Mesenchymal stem cell (in vitro differentiated cells and primary cell): ENCODE measurements at regions not wholly inside any gene's neighbourhood (a gene's known extent, or its start where the extent isn't known, plus 50 kb on each side); places are given as distances from the start of the nearest gene placed in this dataset.

Source experiments
- DNase-seq: peaks from one replicate; pipeline ENCODE4 v3.0.0-alpha.2; 2013
- H2AFZ ChIP-seq: one replicate; pipeline ENCODE4 v1.6.1; 2013; ENCODE audit warnings: low read depth, mild to moderate bottlenecking, control low read depth, inconsistent platforms, low read length, moderate library complexity
- H2AK5ac ChIP-seq: 2 replicates; pipeline ENCODE4 v1.6.1; 2013; ENCODE audit warnings: low read length, moderate library complexity, mild to moderate bottlenecking, inconsistent platforms; ENCODE audit not compliant: severe bottlenecking
- H2BK120ac ChIP-seq: one replicate; pipeline ENCODE4 v1.6.1; 2013; ENCODE audit warnings: low read depth, mild to moderate bottlenecking, inconsistent platforms, low read length, moderate library complexity
- H2BK12ac ChIP-seq, 2 experiments: one replicate each; pipeline ENCODE4 v1.6.1; 2013; ENCODE audit warnings: inconsistent platforms in 2 of 2, low read length in 2 of 2, mild to moderate bottlenecking in 2 of 2, moderate library complexity in 2 of 2, control low read depth in 1 of 2
- H2BK15ac ChIP-seq: one replicate; pipeline ENCODE4 v1.6.1; 2013; ENCODE audit warnings: mild to moderate bottlenecking, low read depth, inconsistent platforms; ENCODE audit not compliant: poor library complexity, severe bottlenecking
- H2BK5ac ChIP-seq: 2 replicates; pipeline ENCODE4 v1.6.1; 2013; ENCODE audit warnings: low read depth, mild to moderate bottlenecking, low read length, control low read depth, inconsistent platforms; ENCODE audit not compliant: poor library complexity, severe bottlenecking
- H3K14ac ChIP-seq, 2 experiments: one replicate each; pipeline ENCODE4 v1.6.1; 2013; ENCODE audit warnings: inconsistent platforms in 2 of 2, low read length in 2 of 2, control low read depth in 1 of 2, mild to moderate bottlenecking in 1 of 2, moderate library complexity in 1 of 2
- H3K18ac ChIP-seq, 2 experiments: one replicate each; pipeline ENCODE4 v1.6.1; 2013; ENCODE audit warnings: inconsistent platforms in 2 of 2, low read length in 2 of 2, control low read depth in 1 of 2, low read depth in 1 of 2, mild to moderate bottlenecking in 1 of 2
- H3K23ac ChIP-seq, 2 experiments: one replicate each; pipeline ENCODE4 v1.6.1; 2013; ENCODE audit warnings: inconsistent platforms in 2 of 2, low read length in 2 of 2, mild to moderate bottlenecking in 2 of 2, moderate library complexity in 2 of 2, control low read depth in 1 of 2
- H3K27ac ChIP-seq: 2 replicates; pipeline ENCODE4 v1.5.1; 2013; ENCODE audit warnings: mild to moderate bottlenecking, moderate library complexity, low read length, control low read depth, inconsistent platforms; ENCODE audit not compliant: poor library complexity, severe bottlenecking
- H3K27me3 ChIP-seq, 2 experiments: 2 replicates each; pipeline versions ENCODE4 v1.6.1 to v1.7.0; 2013; ENCODE audit warnings: low read length in 2 of 2, mild to moderate bottlenecking in 2 of 2, moderate library complexity in 2 of 2, control low read depth in 1 of 2, inconsistent platforms in 1 of 2; ENCODE audit not compliant: control insufficient read depth in 1 of 2, insufficient read depth in 1 of 2
- H3K36me3 ChIP-seq, 2 experiments: 2 replicates each; pipeline versions ENCODE4 v1.6.1 to v1.7.0; 2013; ENCODE audit warnings: low read length in 2 of 2, control low read depth in 1 of 2, inconsistent platforms in 1 of 2, low read depth in 1 of 2, mild to moderate bottlenecking in 1 of 2; ENCODE audit not compliant: insufficient read depth in 2 of 2, control insufficient read depth in 1 of 2
- H3K4ac ChIP-seq, 2 experiments: one replicate each; pipeline ENCODE4 v1.6.1; 2013; ENCODE audit warnings: inconsistent platforms in 2 of 2, low read length in 2 of 2, mild to moderate bottlenecking in 2 of 2, moderate library complexity in 2 of 2, control low read depth in 1 of 2, low read depth in 1 of 2
- H3K4me1 ChIP-seq: 2 replicates; pipeline ENCODE4 v1.6.1; 2013; ENCODE audit warnings: low read depth, low read length, control low read depth; ENCODE audit not compliant: control insufficient read depth, insufficient read depth
- H3K4me2 ChIP-seq: 2 replicates; pipeline ENCODE4 v1.6.1; 2013; ENCODE audit warnings: low read length, mild to moderate bottlenecking, inconsistent platforms; ENCODE audit not compliant: poor library complexity, severe bottlenecking
- H3K4me3 ChIP-seq, 2 experiments: 2 replicates each; pipeline versions ENCODE4 v1.5.1 to v1.7.0; 2013; ENCODE audit warnings: low read length in 2 of 2, mild to moderate bottlenecking in 2 of 2, control low read depth in 1 of 2, low read depth in 1 of 2; ENCODE audit not compliant: insufficient read depth in 1 of 2
- H3K79me1 ChIP-seq: replicated peaks from 2 replicates; pipeline ENCODE4 v1.6.1; 2013; ENCODE audit warnings: mild to moderate bottlenecking, control low read depth, low read length, inconsistent platforms; ENCODE audit not compliant: poor library complexity, severe bottlenecking
- H3K9ac ChIP-seq: 2 replicates; pipeline ENCODE4 v1.7.0; 2013; ENCODE audit warnings: mild to moderate bottlenecking, low read length, moderate library complexity
- H3K9me3 ChIP-seq: 2 replicates; pipeline ENCODE4 v1.7.0; 2013; ENCODE audit warnings: mild to moderate bottlenecking, low read length; ENCODE audit not compliant: control insufficient read depth
- H4K8ac ChIP-seq: one replicate; pipeline ENCODE4 v1.6.1; 2013; ENCODE audit warnings: inconsistent platforms, mild to moderate bottlenecking, low read length, moderate library complexity
- H4K91ac ChIP-seq: one replicate; pipeline ENCODE4 v1.6.1; 2013; ENCODE audit warnings: mild to moderate bottlenecking, low read length, inconsistent platforms
- WGBS: methylation state at CpG from one replicate; pipeline ENCODE4 v1.1.7; 2013; ENCODE audit warnings: mixed read lengths; 5-methylcytosine and 5-hydroxymethylcytosine counted together

- 94% methylated on average over 4 of the region's 5 CpGs for whole genome bisulfite sequencing
Measured at GRCh38 chr11:112471731-112472130, 211.1 kb upstream of the PLET1 start.

GRCh38 chr11:112477152-112477551, 216.5 kb upstream of the PLET1 start:
- H4K8ac ChIP-seq: no peak overlapping the region
- WGBS: 95% methylated on average over 2 of the region's 2 CpGs
- no peak overlapping the region for H3K27ac ChIP-seq

More at GRCh38 chr11:112471731-112472130, 211.1 kb upstream of the PLET1 start:
- no peaks in the 10 kb centered on the region for H3K79me1 ChIP-seq
- H2BK120ac ChIP-seq: no peak overlapping the region
- H3K4me3 ChIP-seq: no peak overlapping the region
- no peak overlapping the region for H2BK12ac ChIP-seq
- H3K4me1 ChIP-seq: peaks cover 2% of the 10 kb centered on the region
- H3K9me3 ChIP-seq: no peaks in the 10 kb centered on the region
- H4K8ac ChIP-seq: no peak overlapping the region
- H3K27ac ChIP-seq: no peak overlapping the region
- H3K23ac ChIP-seq: no peak overlapping the region
- no peak for DNase-seq
- no peaks in the 10 kb centered on the region for H3K36me3 ChIP-seq
- no peak overlapping the region for H3K14ac ChIP-seq
- H3K18ac ChIP-seq: no peak overlapping the region
- no peak overlapping the region for H2BK5ac ChIP-seq
- H3K4me2 ChIP-seq: no peak overlapping the region
- H3K27me3 ChIP-seq: peaks cover 0 to 12% of the 10 kb centered on the region in 2 experiments
- no peak overlapping the region for H4K91ac ChIP-seq
- no peak overlapping the region for H3K4ac ChIP-seq
- no peak overlapping the region for H2BK15ac ChIP-seq
- no peak overlapping the region for H2AFZ ChIP-seq
- no peak overlapping the region for H2AK5ac ChIP-seq
- no peak overlapping the region for H3K9ac ChIP-seq

GRCh38 chr11:112477581-112478317, 217.1 kb upstream of the PLET1 start:
- H2BK120ac ChIP-seq: no peak overlapping the region
- 89% methylated on average over 6 of the region's 6 CpGs for WGBS
- no peak overlapping the region for H2BK15ac ChIP-seq
- no peak overlapping the region for H4K91ac ChIP-seq
- H3K79me1 ChIP-seq: no peaks in the 10 kb centered on the region
- no peak overlapping the region for H4K8ac ChIP-seq
- H3K18ac ChIP-seq: no peak overlapping the region
- H3K14ac ChIP-seq: no peak overlapping the region
- H3K4me2 ChIP-seq: no peak overlapping the region
- H3K27ac ChIP-seq: no peak overlapping the region
- H2AK5ac ChIP-seq: no peak overlapping the region
- H2BK12ac ChIP-seq: no peak overlapping the region
- no peak overlapping the region for H3K4me3 ChIP-seq
- no peaks in the 10 kb centered on the region for H3K9me3 ChIP-seq
- H3K36me3 ChIP-seq: no peaks in the 10 kb centered on the region
- H3K9ac ChIP-seq: no peak overlapping the region
- peaks cover 0 to 17% of the 10 kb centered on the region in 2 experiments for H3K27me3 ChIP-seq
- H2BK5ac ChIP-seq: no peak overlapping the region
- H3K4me1 ChIP-seq: no peaks in the 10 kb centered on the region
- DNase-seq: no peak
- H3K4ac ChIP-seq: no peak overlapping the region
- no peak overlapping the region for H3K23ac ChIP-seq
- no peak overlapping the region for H2AFZ ChIP-seq

More at GRCh38 chr11:112477152-112477551, 216.5 kb upstream of the PLET1 start:
- H3K4me1 ChIP-seq: no peaks in the 10 kb centered on the region
- H3K36me3 ChIP-seq: no peaks in the 10 kb centered on the region
- no peak overlapping the region for H3K9ac ChIP-seq
- no peak overlapping the region for H2AK5ac ChIP-seq
- H2BK12ac ChIP-seq: no peak overlapping the region
- no peak overlapping the region for H3K18ac ChIP-seq
- H3K27me3 ChIP-seq: peaks cover 0 to 14% of the 10 kb centered on the region in 2 experiments
- no peak overlapping the region for H3K14ac ChIP-seq
- no peak overlapping the region for H2BK15ac ChIP-seq
- DNase-seq: no peak
- H4K91ac ChIP-seq: no peak overlapping the region
- no peak overlapping the region for H2BK5ac ChIP-seq
- H3K9me3 ChIP-seq: no peaks in the 10 kb centered on the region
- H3K79me1 ChIP-seq: no peaks in the 10 kb centered on the region
- H3K23ac ChIP-seq: no peak overlapping the region
- no peak overlapping the region for H2AFZ ChIP-seq
- no peak overlapping the region for H2BK120ac ChIP-seq
- H3K4me2 ChIP-seq: no peak overlapping the region
- H3K4me3 ChIP-seq: no peak overlapping the region
- H3K4ac ChIP-seq: no peak overlapping the region

GRCh38 chr11:112478806-112479205, 218.1 kb upstream of the PLET1 start:
- Histone ChIP-seq H3K4me3 (no peak overlapping the region), H2BK5ac (no peak overlapping the region), H4K91ac (no peak overlapping the region), H3K9me3 (no peaks in the 10 kb centered on the region), H3K79me1 (no peaks in the 10 kb centered on the region), H3K36me3 (no peaks in the 10 kb centered on the region), H4K8ac (no peak overlapping the region), H2BK120ac (no peak overlapping the region), H3K9ac (no peak overlapping the region), H2AK5ac (no peak overlapping the region), H3K4me2 (no peak overlapping the region), H3K14ac (no peak overlapping the region), H2BK15ac (no peak overlapping the region), H3K27ac (no peak overlapping the region), H3K4ac (no peak overlapping the region), H3K27me3 (peaks cover 0 to 18% of the 10 kb centered on the region in 2 experiments), H2AFZ (no peak overlapping the region), H3K4me1 (no peaks in the 10 kb centered on the region), H3K23ac (no peak overlapping the region), H2BK12ac (no peak overlapping the region), H3K18ac (no peak overlapping the region)
- DNase-seq: no peak
- WGBS: 84% methylated on average over 4 of the region's 4 CpGs
